C4-2B (cell line): ENCODE measurements at regions not wholly inside any gene's neighbourhood (a gene's known extent, or its start where the extent isn't known, plus 50 kb on each side); places are given as distances from the start of the nearest gene placed in this dataset.

ENCODE experiments used
- H3K27ac ChIP-seq: fragments of 450-650 bp; 2 replicates; pipeline ENCODE4 v1.5.1; 2017
- CTCF ChIP-seq: fragments of 450-650 bp; conservative IDR thresholded peaks from 2 replicates; pipeline ENCODE4 v1.5.1; 2017; ENCODE audit warnings: mild to moderate bottlenecking
- ZFX ChIP-seq: fragments of 450-650 bp; IDR thresholded peaks from 2 replicates; pipeline ENCODE4 v1.6.1; 2017

- H3K27ac ChIP-seq = no peak overlapping the region
- TF ChIP-seq ZFX (no peak), CTCF (no peak)
Observed at GRCh38 chr6:159440911-159441703, 251.9 kb downstream of the SOD2 start.

- TF ChIP-seq CTCF (no peak), ZFX (no peak)
- no peak overlapping the region for H3K27ac ChIP-seq
Observed at GRCh38 chr6:159440349-159440748, 252.7 kb downstream of the SOD2 start.

- TF ChIP-seq ZFX (no peak), CTCF (no peak)
- no peak overlapping the region for H3K27ac ChIP-seq
Observed at GRCh38 chr6:159439651-159440050, 253.4 kb downstream of the SOD2 start.

- no peak overlapping the region for H3K27ac ChIP-seq
- no peak for TF ChIP-seq CTCF
- TF ChIP-seq ZFX = no peak
Observed at GRCh38 chr6:159438106-159438505, 254.9 kb downstream of the SOD2 start.

GRCh38 chr6:159436581-159436980 is 256.5 kb downstream of the SOD2 start:
- TF ChIP-seq CTCF (no peak), ZFX (no peak)
- no peak overlapping the region for H3K27ac ChIP-seq

GRCh38 chr6:159435701-159436100 is 257.3 kb downstream of the SOD2 start:
- TF ChIP-seq ZFX = no peak
- no peak for TF ChIP-seq CTCF
- no peak overlapping the region for H3K27ac ChIP-seq

GRCh38 chr6:159434410-159434809 is 258.6 kb downstream of the SOD2 start:
- no peak overlapping the region for H3K27ac ChIP-seq
- no peak for TF ChIP-seq ZFX

GRCh38 chr6:159433550-159433949 is 259.5 kb downstream of the SOD2 start:
- no peak overlapping the region for H3K27ac ChIP-seq
- TF ChIP-seq CTCF (no peak), ZFX (no peak)
